Spleen (tissue), 11 donors: ENCODE measurements at regions not wholly inside any gene's neighbourhood (a gene's known extent, or its start where the extent isn't known, plus 50 kb on each side); places are given as distances from the start of the nearest gene placed in this dataset.

Experiments
- DNase-seq: peaks from one replicate; pipeline ENCODE4 v3.0.0-alpha.2; 2020
- H3K27ac ChIP-seq, 8 donors: fragments of 200-600 bp; sonication (generic) in 7 of 8; 1 replicate in 4 of 8; 2 replicates in 4 of 8; pipeline versions ENCODE4 v1.5.0 to v1.8.0; 2016 to 2021; ENCODE audit warnings: inconsistent platforms in 4 of 8, mild to moderate bottlenecking in 4 of 8, moderate library complexity in 1 of 8
- H3K27me3 ChIP-seq, 7 donors: fragments of 200-600 bp; sonication (generic) in 6 of 7; replicated peaks in 1 of 7; 1 replicate in 4 of 7; 2 replicates in 3 of 7; pipeline versions ENCODE4 v1.5.0 to v1.8.0; 2016 to 2021; ENCODE audit warnings: inconsistent platforms in 3 of 7, mild to moderate bottlenecking in 1 of 7
- H3K36me3 ChIP-seq, 6 donors: fragments of 200-600 bp; sonication (generic) in 5 of 6; 1 replicate in 4 of 6; 2 replicates in 2 of 6; pipeline versions ENCODE4 v1.5.0 to v1.8.0; 2016 to 2021; ENCODE audit warnings: inconsistent platforms in 2 of 6
- H3K4me1 ChIP-seq, 6 donors: fragments of 200-600 bp; sonication (generic) in 5 of 6; 1 replicate in 3 of 6; 2 replicates in 3 of 6; pipeline versions ENCODE4 v1.5.0 to v1.8.0; 2016 to 2021; ENCODE audit warnings: inconsistent platforms in 3 of 6
- H3K4me3 ChIP-seq, 8 donors: fragments of 200-600 bp; sonication (generic) in 7 of 8; 1 replicate in 4 of 8; 2 replicates in 4 of 8; pipeline versions ENCODE4 v1.5.0 to v1.8.0; 2016 to 2021; ENCODE audit warnings: inconsistent platforms in 4 of 8, mild to moderate bottlenecking in 4 of 8, moderate library complexity in 2 of 8
- H3K9me3 ChIP-seq, 8 donors: fragments of 200-600 bp; sonication (generic) in 7 of 8; 1 replicate in 4 of 8; 2 replicates in 4 of 8; pipeline versions ENCODE4 v1.5.0 to v1.8.0; 2016 to 2021; ENCODE audit warnings: inconsistent platforms in 4 of 8
- POLR2A ChIP-seq, 3 donors: fragments of 450-650 bp; IDR thresholded peaks; one replicate each; pipeline ENCODE4 v1.5.1; 2017; ENCODE audit warnings: antibody characterized with exemption in 3 of 3, mild to moderate bottlenecking in 1 of 3
- POLR2AphosphoS5 ChIP-seq, 3 donors: sonication (generic); formaldehyde crosslinking; IDR thresholded peaks; one replicate each; pipeline ENCODE4 v1.5.1; 2017; ENCODE audit warnings: antibody characterized with exemption in 3 of 3
- WGBS, 5 donors: extraction: QIAGEN DNeasy Blood & Tissue Kit in 3 of 5; methylation state at CpG; one replicate each; pipeline versions ENCODE4 v1.1.5 to v1.1.7; 2013 to 2018; 5-methylcytosine and 5-hydroxymethylcytosine counted together
- intact Hi-C: fragments of 100-400 bp; cut with DNase I; formaldehyde crosslinking; loops from one replicate; pipeline ENCODE4 v1.15.0; 2023; ENCODE audit warnings: low total_unique reads
- TF ChIP-seq, protein P1 (sequence below), 11 experiments: fragments of 200-600 bp in 7 of 11; fragments of 450-650 bp in 4 of 11; sonication (generic) in 4 of 11; IDR thresholded peaks in 8 of 11; conservative IDR thresholded peaks in 3 of 11; 1 replicate in 7 of 11; 2 replicates in 4 of 11; pipeline versions ENCODE4 v1.4.0 to v1.8.0; 2016 to 2021; ENCODE audit warnings: antibody characterized with exemption in 11 of 11, inconsistent platforms in 4 of 11, mild to moderate bottlenecking in 1 of 11
- donor health status: healthy with polysubstance abuse.
- donor health status: DM: no; HTN: no; CAD: no; lungs with moderate emphysema.
- donor health status: DM: no; HTN: no; CAD: no.
- donor health status: Bipolar disorder and iron deficiency.
- donor health status: healthy.
- donor health status: DM: no; HTN: no; CAD: no.
- donor health status: DM: yes; HTN: yes; CAD: no.

DNA sequence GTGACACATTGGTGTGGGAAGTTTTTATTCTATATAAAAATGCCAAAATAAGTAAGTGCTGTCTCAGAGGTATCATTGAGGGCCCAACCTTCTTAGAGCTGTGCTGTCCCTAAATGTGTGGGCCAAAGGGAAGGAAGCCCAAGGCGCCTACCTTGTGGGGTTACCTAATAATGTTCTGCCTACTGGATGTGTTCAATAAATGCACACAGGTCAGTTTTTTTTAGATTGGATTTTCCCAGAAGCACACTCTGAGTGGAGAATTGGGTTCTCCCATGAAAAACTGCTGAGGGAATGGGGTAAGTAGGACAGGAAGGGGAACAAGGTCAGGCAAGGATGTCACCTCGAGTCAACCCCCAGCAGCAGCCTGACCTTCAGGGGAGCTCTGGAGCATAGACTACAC, 168.7 kb upstream of the FRMD4B start:
- Histone ChIP-seq H3K4me1 (peaks cover 12 to 50% (median 21%) of the 10 kb centered on the region in 6 donors), H3K4me3 (no peak overlapping the region), H3K27me3 (no peaks in the 10 kb centered on the region), H3K36me3 (no peaks in the 10 kb centered on the region), H3K9me3 (no peaks in the 10 kb centered on the region), H3K27ac (peak overlapping the region in 2 of 8 donors; percentile 45 to 46)
- 51 to 77% (median 65%) methylated on average over 2 of the region's 2 CpGs for WGBS, 5 donors
- intact Hi-C loops: no loop called here
- no peak for DNase-seq
- no peak for TF ChIP-seq POLR2A (IDR thresholded peaks at IDR 0.05)
- TF ChIP-seq, protein P1, sequence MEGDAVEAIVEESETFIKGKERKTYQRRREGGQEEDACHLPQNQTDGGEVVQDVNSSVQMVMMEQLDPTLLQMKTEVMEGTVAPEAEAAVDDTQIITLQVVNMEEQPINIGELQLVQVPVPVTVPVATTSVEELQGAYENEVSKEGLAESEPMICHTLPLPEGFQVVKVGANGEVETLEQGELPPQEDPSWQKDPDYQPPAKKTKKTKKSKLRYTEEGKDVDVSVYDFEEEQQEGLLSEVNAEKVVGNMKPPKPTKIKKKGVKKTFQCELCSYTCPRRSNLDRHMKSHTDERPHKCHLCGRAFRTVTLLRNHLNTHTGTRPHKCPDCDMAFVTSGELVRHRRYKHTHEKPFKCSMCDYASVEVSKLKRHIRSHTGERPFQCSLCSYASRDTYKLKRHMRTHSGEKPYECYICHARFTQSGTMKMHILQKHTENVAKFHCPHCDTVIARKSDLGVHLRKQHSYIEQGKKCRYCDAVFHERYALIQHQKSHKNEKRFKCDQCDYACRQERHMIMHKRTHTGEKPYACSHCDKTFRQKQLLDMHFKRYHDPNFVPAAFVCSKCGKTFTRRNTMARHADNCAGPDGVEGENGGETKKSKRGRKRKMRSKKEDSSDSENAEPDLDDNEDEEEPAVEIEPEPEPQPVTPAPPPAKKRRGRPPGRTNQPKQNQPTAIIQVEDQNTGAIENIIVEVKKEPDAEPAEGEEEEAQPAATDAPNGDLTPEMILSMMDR (IDR thresholded peaks at IDR 0.05 in 8 of 11, conservative IDR thresholded peaks at IDR 0.05 in 3 of 11): no peak
- no peak for TF ChIP-seq POLR2AphosphoS5 (IDR thresholded peaks at IDR 0.05)

DNA sequence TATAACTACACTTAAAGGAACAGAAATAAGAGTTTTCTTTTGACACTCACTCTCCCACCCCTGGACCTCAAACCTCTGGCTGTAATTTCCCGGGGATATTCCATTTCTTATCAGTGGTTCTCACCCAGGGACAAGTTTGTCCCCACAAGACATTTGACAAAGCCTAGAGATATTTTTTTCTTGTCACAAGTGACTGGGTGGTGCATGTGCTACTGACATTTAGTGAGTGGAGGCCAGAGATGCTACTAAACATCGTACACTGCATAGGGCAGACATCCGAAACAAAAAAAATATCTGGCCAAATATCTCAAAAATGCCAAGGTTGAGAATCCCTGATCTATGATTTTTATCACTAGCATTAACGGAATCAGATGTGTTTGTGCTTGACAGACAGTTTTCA, 168.0 kb upstream of the FRMD4B start:
- intact Hi-C loops: no loop called here
- Histone ChIP-seq H3K27me3 (no peaks in the 10 kb centered on the region), H3K36me3 (no peaks in the 10 kb centered on the region), H3K27ac (peak overlapping the region in 5 of 8 donors; percentile 3 to 46 (median 27)), H3K4me3 (no peak overlapping the region), H3K4me1 (peaks cover 11 to 43% (median 18%) of the 10 kb centered on the region in 6 donors), H3K9me3 (no peaks in the 10 kb centered on the region)
- 44 to 75% (median 58%) methylated on average over 4 of the region's 4 CpGs for WGBS, 5 donors
- TF ChIP-seq POLR2AphosphoS5 (IDR thresholded peaks at IDR 0.05) (no peak), POLR2A (IDR thresholded peaks at IDR 0.05) (no peak)
- TF ChIP-seq, protein P1 (IDR thresholded peaks at IDR 0.05 in 8 of 11, conservative IDR thresholded peaks at IDR 0.05 in 3 of 11): no peak
- no peak for DNase-seq

DNA sequence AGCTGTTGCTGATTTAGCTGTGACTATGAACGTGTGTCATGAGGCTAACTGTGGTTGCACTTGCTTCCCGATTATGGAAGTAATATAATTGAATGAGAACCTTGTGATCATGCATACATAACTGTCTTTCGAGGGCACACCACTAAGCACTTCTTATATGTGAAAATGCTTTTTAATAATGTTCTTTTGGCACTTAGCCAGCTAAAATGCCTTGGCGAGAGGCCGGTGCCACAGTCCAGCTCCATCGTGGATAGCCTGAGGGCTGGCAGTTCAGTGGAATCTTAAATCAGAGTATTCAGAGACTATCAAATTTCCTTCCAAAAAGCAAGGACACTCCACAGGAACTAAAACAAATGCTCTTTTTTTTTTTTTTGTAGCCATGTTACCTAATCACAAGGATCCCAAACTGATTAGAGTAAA, 161.6 kb upstream of the FRMD4B start:
- 61 to 73% (median 69%) methylated on average over 6 of the region's 6 CpGs for WGBS, 5 donors
- peaks cover 0 to 9% (median 4%) of the 10 kb centered on the region in 7 donors for H3K27me3 ChIP-seq
- intact Hi-C loops: loop anchor here (10.0 kb wide), 1 partner anchor 117 kb away; no protein-coding TSS in a partner anchor
- no peak overlapping the region for H3K4me3 ChIP-seq
- peaks cover 4 to 48% (median 17%) of the 10 kb centered on the region in 6 donors for H3K4me1 ChIP-seq
- no peak for DNase-seq
- no peak for TF ChIP-seq POLR2AphosphoS5 (IDR thresholded peaks at IDR 0.05)
- TF ChIP-seq POLR2A (IDR thresholded peaks at IDR 0.05): no peak
- TF ChIP-seq, protein P1 (IDR thresholded peaks at IDR 0.05 in 8 of 11, conservative IDR thresholded peaks at IDR 0.05 in 3 of 11): no peak
- H3K27ac ChIP-seq: peak overlapping the region in 1 of 8 donors; percentile 9
- no peaks in the 10 kb centered on the region for H3K9me3 ChIP-seq
- no peaks in the 10 kb centered on the region for H3K36me3 ChIP-seq

DNA sequence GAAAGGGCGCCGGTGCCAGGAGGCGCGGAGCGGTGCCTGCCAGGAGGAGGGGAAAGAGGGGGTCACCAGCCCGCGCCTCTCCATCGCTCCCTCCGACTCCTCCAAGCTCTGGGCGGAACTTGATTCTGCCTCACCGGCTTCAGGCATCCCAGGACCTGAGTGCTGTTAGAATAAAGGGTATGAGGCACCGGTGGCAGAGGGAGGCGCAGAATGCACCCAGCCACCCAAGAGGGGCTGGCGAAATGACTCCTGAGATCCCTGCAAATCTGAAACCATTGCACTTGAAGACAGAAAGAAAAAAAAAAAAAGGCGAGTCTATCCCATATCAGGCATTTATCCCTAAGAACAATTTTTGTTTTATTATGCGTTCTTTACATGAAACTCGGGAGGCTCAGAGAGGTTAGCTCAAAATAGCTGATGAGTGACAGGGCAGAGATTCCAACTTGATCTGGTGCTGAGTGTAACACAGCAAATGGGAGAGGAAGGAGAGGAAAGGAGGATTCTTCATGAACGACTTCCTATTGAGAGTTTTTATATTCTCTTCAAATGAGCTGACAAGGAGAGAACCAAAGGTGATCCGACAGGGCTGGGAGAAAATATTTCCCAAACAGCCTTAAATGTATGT, 157.0 kb upstream of the FRMD4B start:
- H3K27me3 ChIP-seq: peaks cover 0 to 34% (median 13%) of the 10 kb centered on the region in 7 donors
- no peaks in the 10 kb centered on the region for H3K36me3 ChIP-seq
- DNase-seq: peak; percentile 73
- peak overlapping the region; percentile 49 to 84 (median 79) for H3K27ac ChIP-seq
- 9 to 12% (median 11%) methylated on average over 13 to 19 of the region's 19 CpGs for WGBS, 5 donors
- intact Hi-C loops: loop anchor here (10.0 kb wide), 1 partner anchor 122 kb away; no protein-coding TSS in a partner anchor
- peak overlapping the region; percentile 58 to 78 (median 70) for H3K4me3 ChIP-seq
- no peaks in the 10 kb centered on the region for H3K9me3 ChIP-seq
- peaks cover 0 to 58% (median 23%) of the 10 kb centered on the region in 6 donors for H3K4me1 ChIP-seq
- TF ChIP-seq POLR2AphosphoS5 (IDR thresholded peaks at IDR 0.05): no peak
